AG09309 (cell line): ENCODE measurements at regions not wholly inside any gene's neighbourhood (a gene's known extent, or its start where the extent isn't known, plus 50 kb on each side); places are given as distances from the start of the nearest gene placed in this dataset.

Source experiments
- DNase-seq: peaks from one replicate; pipeline ENCODE4 v3.0.0-alpha.2; 2010; ENCODE audit warnings: low read depth
- H3K4me3 ChIP-seq: 2 replicates; pipeline ENCODE4 v1.5.1; 2011; ENCODE audit warnings: mild to moderate bottlenecking, low read depth, low read length, moderate library complexity; ENCODE audit not compliant: control insufficient read depth
- CTCF ChIP-seq: IDR thresholded peaks from 2 replicates; pipeline ENCODE4 v1.5.1; 2011; ENCODE audit warnings: mild to moderate bottlenecking, low read depth, low read length, inconsistent platforms; ENCODE audit not compliant: insufficient read depth, control insufficient read depth; ENCODE audit errors: missing control alignments

GRCh38 chr13:85661675-85662074 lies 137.5 kb downstream of the SLITRK6 start:
- DNase-seq, result no peak
- no peak for TF ChIP-seq CTCF
- H3K4me3 ChIP-seq, result no peak overlapping the region

GRCh38 chr13:85659493-85659892 lies 139.7 kb downstream of the SLITRK6 start:
- no peak for DNase-seq
- TF ChIP-seq CTCF, result no peak

GRCh38 chr13:85657942-85658341 lies 141.3 kb downstream of the SLITRK6 start:
- DNase-seq, result no peak
- no peak for TF ChIP-seq CTCF
- no peak overlapping the region for H3K4me3 ChIP-seq

More at GRCh38 chr13:85659493-85659892, 139.7 kb downstream of the SLITRK6 start:
- H3K4me3 ChIP-seq, result no peak overlapping the region

- no peak for DNase-seq
- no peak for TF ChIP-seq CTCF
- no peak overlapping the region for H3K4me3 ChIP-seq
Measured at GRCh38 chr13:85655040-85655439, 144.2 kb downstream of the SLITRK6 start.

GRCh38 chr13:85654227-85654626 lies 145.0 kb downstream of the SLITRK6 start:
- H3K4me3 ChIP-seq, result no peak overlapping the region
- no peak for TF ChIP-seq CTCF
- DNase-seq, result no peak

- DNase-seq, result no peak
- no peak overlapping the region for H3K4me3 ChIP-seq
- TF ChIP-seq CTCF, result no peak
Measured at GRCh38 chr13:85653681-85654080, 145.5 kb downstream of the SLITRK6 start.

GRCh38 chr13:85652491-85652890 lies 146.7 kb downstream of the SLITRK6 start:
- H3K4me3 ChIP-seq, result no peak overlapping the region
- TF ChIP-seq CTCF, result no peak
- no peak for DNase-seq
